ENCODE measurements at regions not wholly inside any gene's neighbourhood (a gene's known extent, or its start where the extent isn't known, plus 50 kb on each side); places are given as distances from the start of the nearest gene placed in this dataset.
"Not testable (repeated sequence)": the region's sequence is repeated elsewhere in the genome, so short reads cannot be mapped to it uniquely, and the experiment has no call there.

DNA sequence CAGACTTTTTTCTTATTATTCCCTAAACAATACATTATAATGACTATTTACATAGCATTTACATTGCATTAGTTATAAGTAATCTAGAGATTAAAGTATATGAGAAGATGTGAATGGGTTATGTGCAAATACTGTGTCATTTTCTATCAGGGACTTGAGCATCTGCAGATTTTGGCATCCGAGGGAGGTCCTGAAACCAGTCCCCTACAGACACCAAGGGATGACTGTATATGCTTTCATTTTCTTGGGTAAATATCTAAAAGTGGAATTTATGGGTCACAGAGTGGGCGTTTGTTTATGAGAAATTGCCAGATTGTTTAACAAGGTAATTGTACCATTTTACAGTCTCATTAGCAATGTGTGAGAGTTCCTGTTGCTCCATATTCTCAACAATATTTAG is 454.5 kb upstream of the API5 start:
- H3K9me3 ChIP-seq (ENCODE audit: low read depth) = no peaks in the 10 kb centered on the region
- TF ChIP-seq, protein P1, sequence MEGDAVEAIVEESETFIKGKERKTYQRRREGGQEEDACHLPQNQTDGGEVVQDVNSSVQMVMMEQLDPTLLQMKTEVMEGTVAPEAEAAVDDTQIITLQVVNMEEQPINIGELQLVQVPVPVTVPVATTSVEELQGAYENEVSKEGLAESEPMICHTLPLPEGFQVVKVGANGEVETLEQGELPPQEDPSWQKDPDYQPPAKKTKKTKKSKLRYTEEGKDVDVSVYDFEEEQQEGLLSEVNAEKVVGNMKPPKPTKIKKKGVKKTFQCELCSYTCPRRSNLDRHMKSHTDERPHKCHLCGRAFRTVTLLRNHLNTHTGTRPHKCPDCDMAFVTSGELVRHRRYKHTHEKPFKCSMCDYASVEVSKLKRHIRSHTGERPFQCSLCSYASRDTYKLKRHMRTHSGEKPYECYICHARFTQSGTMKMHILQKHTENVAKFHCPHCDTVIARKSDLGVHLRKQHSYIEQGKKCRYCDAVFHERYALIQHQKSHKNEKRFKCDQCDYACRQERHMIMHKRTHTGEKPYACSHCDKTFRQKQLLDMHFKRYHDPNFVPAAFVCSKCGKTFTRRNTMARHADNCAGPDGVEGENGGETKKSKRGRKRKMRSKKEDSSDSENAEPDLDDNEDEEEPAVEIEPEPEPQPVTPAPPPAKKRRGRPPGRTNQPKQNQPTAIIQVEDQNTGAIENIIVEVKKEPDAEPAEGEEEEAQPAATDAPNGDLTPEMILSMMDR (IDR thresholded peaks at IDR 0.05; ENCODE audit: low read depth, low read length) = no peak
- no peaks in the 10 kb centered on the region for H3K4me1 ChIP-seq (ENCODE audit: low read depth)
- no peaks in the 10 kb centered on the region for H3K36me3 ChIP-seq
- no peak overlapping the region for H3K27ac ChIP-seq
- no peak for DNase-seq (ENCODE audit: low read depth in 1 of 2, low spot score in 1 of 2)
- H3K4me3 ChIP-seq = no peak overlapping the region
- H3K27me3 ChIP-seq = no peaks in the 10 kb centered on the region

DNA sequence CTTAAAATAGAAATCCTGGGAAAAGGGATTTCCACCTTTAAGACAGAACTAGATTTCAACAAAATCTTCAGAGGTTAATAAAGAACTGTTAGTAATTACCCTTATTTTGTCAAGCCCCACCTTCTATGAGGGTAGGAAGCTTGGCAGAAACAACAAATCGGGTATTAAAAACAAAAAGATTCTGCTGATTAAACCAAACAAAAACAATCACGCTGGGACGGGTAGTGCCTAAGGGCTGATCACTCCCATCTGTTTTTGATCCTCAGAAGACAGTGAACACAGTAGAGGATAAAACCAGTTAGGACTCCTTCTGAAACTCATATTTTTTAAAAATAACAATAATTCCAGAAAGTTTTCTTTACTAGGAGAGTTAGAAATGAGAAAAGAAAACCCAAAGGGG is 441.3 kb upstream of the API5 start:
- TF ChIP-seq, protein P1 (IDR thresholded peaks at IDR 0.05; ENCODE audit: low read depth, low read length) = no peak
- Histone ChIP-seq H3K27ac (no peak overlapping the region), H3K9me3 (ENCODE audit: low read depth) (peaks cover 2% of the 10 kb centered on the region), H3K4me3 (no peak overlapping the region), H3K27me3 (no peaks in the 10 kb centered on the region), H3K36me3 (no peaks in the 10 kb centered on the region), H3K4me1 (ENCODE audit: low read depth) (no peaks in the 10 kb centered on the region)
- no peak for DNase-seq (ENCODE audit: low read depth in 1 of 2, low spot score in 1 of 2)

DNA sequence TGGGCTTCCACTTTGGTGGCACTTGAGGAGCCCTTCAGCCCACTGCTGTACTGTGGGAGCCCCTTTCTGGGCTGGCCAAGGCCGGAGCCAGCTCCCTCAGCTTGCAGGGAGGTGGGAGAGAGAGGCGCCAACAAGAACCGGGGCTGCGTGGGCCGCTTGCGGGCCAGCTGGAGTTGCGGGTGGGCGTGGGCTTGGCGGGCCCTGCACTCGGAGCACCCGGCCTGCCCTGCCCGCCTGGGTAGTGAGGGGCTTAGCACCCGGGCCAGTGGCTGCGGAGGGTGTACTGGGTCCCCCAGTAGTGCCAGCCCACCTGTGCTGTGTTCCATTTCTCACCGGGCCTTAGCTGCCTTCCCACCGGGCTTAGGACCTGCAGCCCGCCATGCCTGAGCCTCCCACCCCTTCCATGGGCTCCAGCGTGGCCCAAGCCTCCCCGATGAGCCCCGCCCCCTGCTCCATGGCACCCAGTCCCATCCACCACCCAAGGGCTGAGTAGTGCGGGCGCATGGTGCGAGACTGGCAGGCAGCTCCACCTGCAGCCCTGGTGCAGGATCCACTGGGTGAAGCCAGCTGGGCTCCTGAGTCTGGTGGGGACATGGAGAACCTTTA is 437.9 kb upstream of the API5 start:
- not testable (repeated sequence) for H3K9me3 ChIP-seq (ENCODE audit: low read depth); H3K36me3 ChIP-seq; H3K4me3 ChIP-seq; H3K27ac ChIP-seq; DNase-seq (ENCODE audit: low read depth in 1 of 2, low spot score in 1 of 2); H3K4me1 ChIP-seq (ENCODE audit: low read depth); H3K27me3 ChIP-seq

DNA sequence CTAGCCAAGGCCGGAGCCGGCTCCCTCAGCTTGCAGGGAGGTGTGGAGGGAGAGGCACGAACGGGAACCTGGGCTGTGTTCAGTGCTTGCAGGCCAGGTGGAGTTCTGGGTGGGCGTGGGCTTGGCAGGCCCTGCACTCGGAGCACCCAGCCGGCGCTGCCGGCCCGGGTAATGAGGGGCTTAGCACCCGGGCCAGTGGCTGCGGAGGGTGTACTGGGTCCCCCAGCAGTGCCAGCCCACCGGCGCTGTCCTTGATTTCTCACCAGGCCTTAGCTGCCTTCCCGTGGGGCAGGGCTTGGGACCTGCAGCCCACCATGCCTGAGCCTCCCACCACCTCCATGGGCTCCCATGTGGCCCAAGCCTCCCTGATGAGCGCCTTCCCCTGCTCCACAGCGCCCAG is 430.5 kb upstream of the API5 start:
- DNase-seq (ENCODE audit: low read depth in 1 of 2, low spot score in 1 of 2); H3K36me3 ChIP-seq; H3K27ac ChIP-seq; H3K4me3 ChIP-seq; H3K4me1 ChIP-seq (ENCODE audit: low read depth); H3K9me3 ChIP-seq (ENCODE audit: low read depth); H3K27me3 ChIP-seq: not testable (repeated sequence)

DNA sequence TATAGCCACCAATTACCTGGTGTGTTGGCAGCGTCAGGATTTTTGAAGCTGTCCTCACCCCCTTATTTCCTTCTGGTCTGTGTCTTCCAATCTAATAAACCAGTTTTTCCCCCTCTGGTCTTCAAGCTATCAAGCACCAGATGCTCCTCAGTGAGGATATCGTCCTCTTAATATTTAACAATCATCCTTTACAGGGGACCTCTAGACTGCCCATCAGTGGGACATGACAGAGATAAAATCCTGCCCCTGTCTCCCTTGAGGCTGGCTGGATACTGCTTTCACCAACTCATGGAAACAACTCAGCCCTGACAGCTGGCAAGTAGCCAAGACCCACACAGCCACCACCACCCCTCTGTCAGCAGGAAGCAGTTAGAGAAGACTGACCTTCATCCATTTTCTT is 421.0 kb upstream of the API5 start:
- DNase-seq (ENCODE audit: low read depth in 1 of 2, low spot score in 1 of 2) = peak in 1 of 2 donors; percentile 12
- Histone ChIP-seq H3K4me3 (no peak overlapping the region), H3K4me1 (ENCODE audit: low read depth) (no peaks in the 10 kb centered on the region), H3K27ac (no peak overlapping the region), H3K27me3 (no peaks in the 10 kb centered on the region), H3K9me3 (ENCODE audit: low read depth) (no peaks in the 10 kb centered on the region), H3K36me3 (no peaks in the 10 kb centered on the region)
- TF ChIP-seq, protein P1 (IDR thresholded peaks at IDR 0.05; ENCODE audit: low read depth, low read length) = no peak

DNA sequence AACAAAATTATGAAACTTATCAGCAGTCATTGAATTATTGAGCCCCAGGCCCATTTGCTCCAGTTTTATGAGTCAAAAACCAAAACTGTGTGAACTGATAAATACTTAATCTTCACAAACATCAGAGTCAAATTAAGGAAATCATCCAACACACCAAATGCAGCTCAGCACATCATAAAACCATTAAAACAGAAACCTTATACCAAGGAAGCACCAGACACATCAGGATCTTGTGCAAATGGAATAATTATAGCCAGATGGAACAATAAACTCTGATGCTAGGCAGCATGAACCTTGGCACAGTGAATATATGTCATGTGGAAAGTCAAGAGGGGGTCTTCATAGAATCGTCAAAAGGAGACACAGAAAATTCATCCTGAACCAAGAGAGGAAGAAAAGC is 410.7 kb upstream of the API5 start:
- Histone ChIP-seq H3K4me3 (no peak overlapping the region), H3K4me1 (ENCODE audit: low read depth) (no peaks in the 10 kb centered on the region), H3K27ac (no peak overlapping the region), H3K9me3 (ENCODE audit: low read depth) (no peaks in the 10 kb centered on the region), H3K36me3 (no peaks in the 10 kb centered on the region), H3K27me3 (no peaks in the 10 kb centered on the region)
- TF ChIP-seq, protein P1 (IDR thresholded peaks at IDR 0.05; ENCODE audit: low read depth, low read length) = no peak
- DNase-seq (ENCODE audit: low read depth in 1 of 2, low spot score in 1 of 2) = no peak

DNA sequence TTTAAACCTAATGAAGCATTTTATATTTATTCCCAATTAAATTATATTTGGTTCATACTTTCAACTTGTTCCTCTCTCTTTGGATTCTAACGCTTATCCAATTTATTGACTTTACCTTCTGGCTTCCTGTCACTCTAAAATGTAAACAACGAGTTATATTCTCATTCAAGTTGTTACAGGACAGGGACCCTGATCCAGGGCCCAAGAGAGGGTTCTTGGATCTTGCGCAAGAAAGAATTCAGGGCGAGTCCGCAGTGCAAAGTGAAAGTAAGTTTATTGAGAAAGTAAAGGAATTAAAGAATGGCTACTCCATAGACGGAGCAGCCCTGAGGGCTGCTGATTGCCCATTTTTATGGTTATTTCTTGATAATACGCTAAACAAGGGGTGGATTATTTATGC is 405.6 kb upstream of the API5 start:
- Histone ChIP-seq H3K4me1 (ENCODE audit: low read depth) (no peaks in the 10 kb centered on the region), H3K27ac (no peak overlapping the region), H3K36me3 (no peaks in the 10 kb centered on the region), H3K27me3 (no peaks in the 10 kb centered on the region), H3K9me3 (ENCODE audit: low read depth) (no peaks in the 10 kb centered on the region), H3K4me3 (no peak overlapping the region)
- TF ChIP-seq, protein P1 (IDR thresholded peaks at IDR 0.05; ENCODE audit: low read depth, low read length) = no peak
- DNase-seq (ENCODE audit: low read depth in 1 of 2, low spot score in 1 of 2) = no peak

Data from cardiac muscle cell (in vitro differentiated cells and primary cell).